Kidney epithelial cell (primary cell): ENCODE measurements at regions not wholly inside any gene's neighbourhood (a gene's known extent, or its start where the extent isn't known, plus 50 kb on each side); places are given as distances from the start of the nearest gene placed in this dataset.

Source experiments
- DNase-seq: peaks from one replicate; pipeline ENCODE4 v3.0.0-alpha.2; 2010; ENCODE audit warnings: low read depth
- H3K27me3 ChIP-seq: 2 replicates; pipeline ENCODE4 v1.6.0; 2011; ENCODE audit warnings: low read length; ENCODE audit not compliant: control insufficient read depth, insufficient read depth
- H3K36me3 ChIP-seq: 2 replicates; pipeline ENCODE4 v1.5.1; 2011; ENCODE audit warnings: low read length; ENCODE audit not compliant: control insufficient read depth, insufficient read depth
- H3K4me3 ChIP-seq: 2 replicates; pipeline ENCODE4 v1.5.1; 2011; ENCODE audit warnings: low read depth, mild to moderate bottlenecking, control low read depth, low read length
- TF ChIP-seq, protein P1 (sequence below): IDR thresholded peaks from 2 replicates; pipeline ENCODE4 v1.5.1; 2011; ENCODE audit warnings: mild to moderate bottlenecking, moderate library complexity, low read length, control low read depth, inconsistent platforms; ENCODE audit not compliant: insufficient read depth, poor library complexity, severe bottlenecking

DNA sequence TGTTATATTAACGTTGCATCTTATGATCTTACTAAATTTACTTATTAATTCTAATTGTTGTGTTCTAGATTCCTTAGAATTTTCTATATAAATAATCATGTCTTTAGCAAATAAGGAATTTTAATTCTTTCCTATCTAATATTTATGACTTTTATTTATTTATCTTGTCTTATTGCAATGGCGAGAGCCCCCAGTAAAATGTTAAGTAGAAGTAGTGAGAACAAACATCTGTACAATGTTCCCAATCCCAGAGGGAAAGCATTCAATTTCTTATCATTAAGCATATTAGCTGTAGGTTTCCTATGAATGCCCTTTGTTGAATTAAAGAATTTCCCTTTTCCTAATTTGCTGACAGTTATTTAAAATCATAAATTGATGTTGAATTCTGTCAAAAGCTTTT is 203.7 kb upstream of the OTX2 start:
- no peak for DNase-seq
- no peaks in the 10 kb centered on the region for H3K36me3 ChIP-seq
- TF ChIP-seq, protein P1, sequence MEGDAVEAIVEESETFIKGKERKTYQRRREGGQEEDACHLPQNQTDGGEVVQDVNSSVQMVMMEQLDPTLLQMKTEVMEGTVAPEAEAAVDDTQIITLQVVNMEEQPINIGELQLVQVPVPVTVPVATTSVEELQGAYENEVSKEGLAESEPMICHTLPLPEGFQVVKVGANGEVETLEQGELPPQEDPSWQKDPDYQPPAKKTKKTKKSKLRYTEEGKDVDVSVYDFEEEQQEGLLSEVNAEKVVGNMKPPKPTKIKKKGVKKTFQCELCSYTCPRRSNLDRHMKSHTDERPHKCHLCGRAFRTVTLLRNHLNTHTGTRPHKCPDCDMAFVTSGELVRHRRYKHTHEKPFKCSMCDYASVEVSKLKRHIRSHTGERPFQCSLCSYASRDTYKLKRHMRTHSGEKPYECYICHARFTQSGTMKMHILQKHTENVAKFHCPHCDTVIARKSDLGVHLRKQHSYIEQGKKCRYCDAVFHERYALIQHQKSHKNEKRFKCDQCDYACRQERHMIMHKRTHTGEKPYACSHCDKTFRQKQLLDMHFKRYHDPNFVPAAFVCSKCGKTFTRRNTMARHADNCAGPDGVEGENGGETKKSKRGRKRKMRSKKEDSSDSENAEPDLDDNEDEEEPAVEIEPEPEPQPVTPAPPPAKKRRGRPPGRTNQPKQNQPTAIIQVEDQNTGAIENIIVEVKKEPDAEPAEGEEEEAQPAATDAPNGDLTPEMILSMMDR, result no peak
- H3K4me3 ChIP-seq, result no peak overlapping the region
- peaks cover 2% of the 10 kb centered on the region for H3K27me3 ChIP-seq

DNA sequence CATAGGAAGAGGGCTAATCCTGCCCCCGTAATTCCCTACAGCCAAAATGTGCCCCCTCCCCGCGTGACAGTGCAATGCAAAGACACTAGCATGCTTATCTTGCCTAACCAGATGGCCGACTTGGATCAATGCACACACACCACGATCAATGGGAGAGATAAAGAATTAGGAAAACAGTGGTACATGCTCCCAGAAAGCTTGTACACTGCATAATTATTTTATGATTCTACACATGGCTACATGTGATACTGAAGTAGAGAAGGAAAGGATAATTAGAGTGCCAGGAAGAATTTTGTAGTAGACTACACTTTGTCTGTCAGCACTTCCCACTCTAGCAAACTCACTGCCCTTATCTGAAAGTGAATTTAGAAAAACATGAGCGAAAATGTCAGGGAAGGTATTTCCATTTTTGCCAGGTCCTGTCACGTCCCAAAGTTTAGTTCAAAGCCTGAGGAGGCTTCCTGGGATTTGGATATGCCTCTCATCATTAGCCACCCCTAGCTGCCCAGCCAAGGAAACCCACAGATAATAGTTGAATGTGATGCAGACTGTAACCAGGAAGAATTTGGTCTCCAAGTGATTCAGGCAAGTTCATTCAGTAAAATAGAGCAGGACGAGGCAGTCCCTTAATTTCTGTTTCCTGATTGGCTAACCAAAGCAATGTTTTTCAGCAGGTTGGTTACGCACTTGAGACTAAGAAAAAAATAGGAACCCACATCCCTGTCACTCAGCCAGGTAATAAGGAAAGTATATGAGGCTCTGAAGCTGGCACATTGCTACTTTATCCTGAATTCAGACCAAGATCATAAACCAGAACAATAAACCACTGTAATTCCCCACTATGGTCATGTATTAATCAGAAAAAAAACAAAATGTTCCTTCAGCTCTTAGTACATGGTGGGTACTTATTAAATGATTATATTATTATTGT is 199.6 kb upstream of the OTX2 start:
- Histone ChIP-seq H3K4me3 (no peak overlapping the region), H3K27me3 (peaks cover 4% of the 10 kb centered on the region), H3K36me3 (no peaks in the 10 kb centered on the region)
- no peak for DNase-seq
- TF ChIP-seq, protein P1, result no peak

DNA sequence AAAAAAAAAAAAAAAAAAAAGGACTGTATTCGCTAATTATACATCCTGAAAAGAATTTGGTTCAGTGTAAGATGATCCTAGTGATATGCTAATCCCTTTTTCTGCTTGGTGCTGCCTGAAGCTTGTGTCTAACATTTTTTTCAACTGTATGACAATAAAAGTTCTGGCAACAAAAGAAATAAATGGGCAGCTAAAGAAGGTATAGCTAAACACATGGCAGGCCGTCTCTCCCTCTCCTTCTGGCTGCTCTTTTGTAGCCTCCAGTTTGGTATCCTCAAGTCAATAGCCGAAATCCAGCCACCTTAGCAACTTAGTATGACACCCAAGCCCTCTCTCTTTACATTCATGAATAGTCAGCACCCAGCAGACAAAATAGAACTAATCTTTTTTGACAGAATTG is 198.3 kb upstream of the OTX2 start:
- no peak for DNase-seq
- Histone ChIP-seq H3K36me3 (no peaks in the 10 kb centered on the region), H3K27me3 (peaks cover 4% of the 10 kb centered on the region), H3K4me3 (no peak overlapping the region)
- TF ChIP-seq, protein P1, result no peak

DNA sequence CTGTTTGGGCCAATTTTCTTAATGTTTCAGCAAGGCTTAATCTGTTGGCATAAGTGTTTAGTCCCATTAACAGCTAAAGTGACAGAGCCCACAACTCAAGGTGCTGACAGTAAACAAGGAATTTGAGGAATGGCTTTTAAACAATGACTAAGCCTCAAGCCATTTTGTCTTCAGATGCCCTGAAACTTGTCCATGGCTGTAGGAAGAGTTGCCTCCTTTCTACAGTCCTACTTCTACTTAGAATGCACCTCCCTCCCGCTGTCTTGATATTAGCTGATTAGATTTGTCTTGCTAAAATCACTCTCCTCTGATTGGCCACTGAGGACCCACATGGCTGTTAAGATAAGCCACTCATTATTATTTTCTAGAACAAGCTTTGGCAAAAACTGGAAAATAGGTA is 188.4 kb upstream of the OTX2 start:
- no peak for DNase-seq
- TF ChIP-seq, protein P1, result no peak
- Histone ChIP-seq H3K4me3 (no peak overlapping the region), H3K27me3 (no peaks in the 10 kb centered on the region), H3K36me3 (no peaks in the 10 kb centered on the region)

DNA sequence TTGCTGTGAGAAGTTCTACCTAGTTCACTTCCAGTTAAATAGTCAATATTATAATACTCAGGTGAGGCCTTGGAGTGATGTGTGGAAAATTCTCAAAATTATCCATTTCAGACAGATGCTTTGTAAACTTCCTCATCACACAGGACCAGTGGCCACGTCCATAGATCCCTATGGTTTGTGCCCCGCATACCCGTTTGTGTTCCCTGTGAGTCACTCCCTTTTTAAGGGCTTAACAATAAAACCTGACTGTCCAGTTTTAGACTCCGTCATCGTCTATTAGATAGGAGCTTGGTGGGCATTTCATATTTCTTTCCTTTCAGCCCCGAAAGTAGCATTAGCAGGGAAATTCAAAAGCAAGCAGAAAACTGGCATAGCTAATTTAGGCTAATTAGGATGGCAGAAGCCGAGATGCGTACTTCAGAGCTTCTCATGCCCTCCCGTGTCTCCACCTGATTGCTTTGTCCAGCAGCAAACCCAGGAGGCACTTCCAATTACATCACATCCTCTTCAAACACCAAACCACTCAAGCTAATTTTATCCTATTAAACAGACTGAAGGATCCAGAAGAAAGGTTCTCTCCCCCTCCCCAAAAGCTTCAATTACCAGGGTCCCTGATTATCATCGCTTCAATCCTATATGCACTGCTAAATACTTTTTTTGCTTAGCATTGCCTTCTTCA is 186.6 kb upstream of the OTX2 start:
- no peaks in the 10 kb centered on the region for H3K36me3 ChIP-seq
- no peaks in the 10 kb centered on the region for H3K27me3 ChIP-seq
- no peak for DNase-seq
- TF ChIP-seq, protein P1, result no peak
- no peak overlapping the region for H3K4me3 ChIP-seq
